UCSD-AML1 (cell line): ENCODE measurements at regions not wholly inside any gene's neighbourhood (a gene's known extent, or its start where the extent isn't known, plus 50 kb on each side); places are given as distances from the start of the nearest gene placed in this dataset.
"Not testable (repeated sequence)": the region's sequence is repeated elsewhere in the genome, so short reads cannot be mapped to it uniquely, and the experiment has no call there.

Source experiments
- DNase-seq: peaks from one replicate; lab custom pipeline; 2025; ENCODE audit not compliant: unreplicated experiment; lab: John Stamatoyannopoulos, UW

GRCh38 chr4:62771983-62772557, 1571.9 kb downstream of the ADGRL3 start:
- DNase-seq: peak; percentile 3

- no peak for DNase-seq
Observed at GRCh38 chr4:62740296-62740695, 1540.2 kb downstream of the ADGRL3 start.

GRCh38 chr4:62717154-62717553, 1517.0 kb downstream of the ADGRL3 start:
- DNase-seq: no peak

GRCh38 chr4:62711575-62711974, 1511.4 kb downstream of the ADGRL3 start:
- DNase-seq: no peak

- no peak for DNase-seq
Observed at GRCh38 chr4:62709618-62710252, 1509.6 kb downstream of the ADGRL3 start.

- no peak for DNase-seq
Observed at GRCh38 chr4:62706423-62706822, 1506.3 kb downstream of the ADGRL3 start.

- DNase-seq: no peak
Observed at GRCh38 chr4:62683799-62684566, 1483.9 kb downstream of the ADGRL3 start.

GRCh38 chr4:62676962-62677361, 1476.8 kb downstream of the ADGRL3 start:
- no peak for DNase-seq

- no peak for DNase-seq
Observed at GRCh38 chr4:62670514-62670913, 1470.4 kb downstream of the ADGRL3 start.

- DNase-seq: peak; percentile 4
Observed at GRCh38 chr4:62661821-62662220, 1461.7 kb downstream of the ADGRL3 start.

GRCh38 chr4:62656006-62656405, 1455.9 kb downstream of the ADGRL3 start:
- no peak for DNase-seq

- peak; percentile 5 for DNase-seq
Observed at GRCh38 chr4:62644372-62644771, 1444.2 kb downstream of the ADGRL3 start.

- DNase-seq: peak; percentile 3
Observed at GRCh38 chr4:62640296-62640695, 1440.2 kb downstream of the ADGRL3 start.

- DNase-seq: no peak
Observed at GRCh38 chr4:62627671-62628070, 1427.5 kb downstream of the ADGRL3 start.

- DNase-seq: no peak
Observed at GRCh38 chr4:62627141-62627540, 1427.0 kb downstream of the ADGRL3 start.

- DNase-seq: no peak
Observed at GRCh38 chr4:62622089-62622488, 1422.0 kb downstream of the ADGRL3 start.

- DNase-seq: no peak
Observed at GRCh38 chr4:62619971-62620370, 1419.8 kb downstream of the ADGRL3 start.

- no peak for DNase-seq
Observed at GRCh38 chr4:62618042-62618441, 1417.9 kb downstream of the ADGRL3 start.

- DNase-seq: no peak
Observed at GRCh38 chr4:62601737-62602136, 1401.6 kb downstream of the ADGRL3 start.

- not testable (repeated sequence) for DNase-seq
Observed at GRCh38 chr4:62595265-62595664, 1395.1 kb downstream of the ADGRL3 start.

- DNase-seq: no peak
Observed at GRCh38 chr4:62591756-62592155, 1391.6 kb downstream of the ADGRL3 start.

GRCh38 chr4:62588671-62589070, 1388.5 kb downstream of the ADGRL3 start:
- DNase-seq: no peak
